ENCODE measurements at regions not wholly inside any gene's neighbourhood (a gene's known extent, or its start where the extent isn't known, plus 50 kb on each side); places are given as distances from the start of the nearest gene placed in this dataset.

DNA sequence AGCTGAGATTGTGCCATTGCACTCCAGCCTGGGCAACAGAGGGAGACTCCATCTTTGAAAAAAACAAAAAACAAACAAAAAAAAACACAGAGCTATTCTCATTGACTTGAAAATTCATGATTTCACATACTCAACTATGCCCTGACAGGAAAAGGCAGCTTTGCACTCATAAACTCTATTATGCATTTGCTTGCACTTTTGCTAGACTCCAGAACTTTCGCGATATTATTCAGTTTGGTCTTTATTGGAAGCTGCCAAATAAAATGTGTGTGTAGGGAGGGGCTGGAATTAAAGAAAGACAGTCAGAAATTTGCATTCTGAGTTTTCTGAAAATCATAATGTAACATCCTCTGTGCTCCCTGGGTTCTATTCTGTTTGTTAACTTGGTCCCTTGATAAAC is 635.1 kb upstream of the KLF12 start:
- ChIA-PET CTCF (interaction anchor here (1.3 kb wide), 1 partner anchor 450 kb away, joined by 5 read pairs; no protein-coding TSS in a partner anchor), POLR2A (interaction anchor here (0.7 kb wide), 1 partner anchor 145 kb away, joined by 4 read pairs; no protein-coding TSS in a partner anchor)
- intact Hi-C loops (cut with micrococcal nuclease): no loop called here
- H3K9me3 Mint-ChIP-seq: no peaks in the 10 kb centered on the region
- H3K4me1 Mint-ChIP-seq (ENCODE audit: low read depth): no peaks in the 10 kb centered on the region
- no peak overlapping the region for H3K27ac Mint-ChIP-seq
- H3K27me3 Mint-ChIP-seq: no peaks in the 10 kb centered on the region
- no peaks in the 10 kb centered on the region for H3K36me3 Mint-ChIP-seq
- no peak for DNase-seq
- no peak overlapping the region for H3K4me3 Mint-ChIP-seq

DNA sequence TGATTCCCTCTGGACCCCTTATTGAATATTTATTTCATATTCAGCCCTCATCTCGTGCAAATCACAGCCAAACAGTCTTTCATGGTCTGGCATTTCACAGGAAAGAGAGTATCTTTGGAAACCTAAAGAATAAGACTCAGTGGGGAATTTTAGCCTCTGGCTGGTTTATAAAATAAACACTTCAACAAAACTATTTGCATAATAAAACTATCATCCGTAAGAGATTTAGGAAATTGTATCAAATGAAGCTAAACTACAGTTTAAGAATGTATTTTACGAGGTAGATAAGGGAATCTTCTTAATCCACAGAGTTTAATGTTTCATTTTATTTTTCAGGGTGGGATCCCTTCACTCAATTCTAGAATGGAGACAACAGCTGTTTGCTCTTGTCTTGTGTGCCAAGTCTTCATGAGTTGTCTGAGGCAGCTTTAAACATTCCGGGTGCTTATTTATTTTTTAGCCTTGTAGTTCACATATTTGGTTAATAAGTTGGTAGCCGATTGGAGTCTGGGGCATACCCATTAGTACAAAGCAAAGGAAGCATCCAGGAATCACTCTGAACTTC is 634.4 kb upstream of the KLF12 start:
- Mint-ChIP-seq H3K9me3 (no peaks in the 10 kb centered on the region), H3K36me3 (no peaks in the 10 kb centered on the region), H3K27me3 (no peaks in the 10 kb centered on the region), H3K27ac (no peak overlapping the region), H3K4me3 (no peak overlapping the region), H3K4me1 (ENCODE audit: low read depth) (no peaks in the 10 kb centered on the region)
- intact Hi-C loops (cut with micrococcal nuclease): no loop called here
- no peak for DNase-seq
- POLR2A ChIA-PET: no interaction called here
- CTCF ChIA-PET: interaction anchor here (1.3 kb wide), 1 partner anchor 451 kb away, joined by 5 read pairs; no protein-coding TSS in a partner anchor

DNA sequence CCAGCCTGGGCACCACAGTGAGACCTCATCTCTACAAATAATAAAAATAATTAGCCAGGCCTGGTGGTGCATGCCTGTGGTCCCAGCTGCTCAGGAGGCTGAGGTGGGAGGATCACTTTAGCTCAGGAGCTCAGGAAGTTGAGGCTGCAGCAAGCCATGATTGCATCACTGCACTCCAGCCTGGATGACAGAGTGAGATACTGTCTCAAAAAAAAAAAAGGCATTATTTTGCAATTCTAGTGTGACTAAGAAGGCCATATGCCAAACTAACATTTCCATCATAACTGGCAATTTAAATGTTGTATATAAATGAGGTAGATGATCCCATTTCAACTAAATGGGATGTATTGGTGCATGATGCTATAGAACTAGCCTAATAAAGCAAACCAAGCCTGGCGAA is 632.8 kb upstream of the KLF12 start:
- POLR2A ChIA-PET: no interaction called here
- no peak overlapping the region for H3K4me3 Mint-ChIP-seq

DNA sequence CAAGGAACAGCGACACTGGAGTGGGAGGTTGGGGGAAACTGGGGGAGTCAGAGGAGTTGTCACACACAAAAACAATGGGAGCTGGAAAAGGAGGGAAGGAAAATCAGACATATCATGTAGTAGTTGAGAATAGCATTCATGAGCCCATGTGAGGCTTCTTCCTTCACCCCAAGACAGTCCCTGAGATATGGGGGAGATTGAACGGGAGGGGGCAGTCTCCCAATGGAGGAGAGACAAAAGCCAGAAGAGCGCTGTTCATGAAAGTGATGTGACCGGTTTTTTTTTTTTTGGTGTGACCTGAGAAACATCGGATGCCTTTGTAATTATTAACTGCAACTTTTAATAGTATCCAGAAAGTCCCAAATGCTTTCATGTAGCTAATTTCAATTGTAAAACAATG is 631.8 kb upstream of the KLF12 start:
- Mint-ChIP-seq H3K36me3 (no peaks in the 10 kb centered on the region), H3K27me3 (no peaks in the 10 kb centered on the region), H3K4me1 (ENCODE audit: low read depth) (no peaks in the 10 kb centered on the region), H3K27ac (no peak overlapping the region), H3K4me3 (no peak overlapping the region), H3K9me3 (no peaks in the 10 kb centered on the region)
- ChIA-PET CTCF (no interaction called here), POLR2A (interaction anchor here (0.6 kb wide), 1 partner anchor 10 kb away, joined by 3 read pairs; no protein-coding TSS in a partner anchor)
- no peak for DNase-seq
- intact Hi-C loops (cut with micrococcal nuclease): no loop called here

More for the DNA sequence above, 632.8 kb upstream of the KLF12 start:
- intact Hi-C loops (cut with micrococcal nuclease): no loop called here
- Mint-ChIP-seq H3K27me3 (no peaks in the 10 kb centered on the region), H3K27ac (no peak overlapping the region), H3K36me3 (no peaks in the 10 kb centered on the region), H3K4me1 (ENCODE audit: low read depth) (no peaks in the 10 kb centered on the region), H3K9me3 (no peaks in the 10 kb centered on the region)
- DNase-seq: no peak
- CTCF ChIA-PET: no interaction called here

DNA sequence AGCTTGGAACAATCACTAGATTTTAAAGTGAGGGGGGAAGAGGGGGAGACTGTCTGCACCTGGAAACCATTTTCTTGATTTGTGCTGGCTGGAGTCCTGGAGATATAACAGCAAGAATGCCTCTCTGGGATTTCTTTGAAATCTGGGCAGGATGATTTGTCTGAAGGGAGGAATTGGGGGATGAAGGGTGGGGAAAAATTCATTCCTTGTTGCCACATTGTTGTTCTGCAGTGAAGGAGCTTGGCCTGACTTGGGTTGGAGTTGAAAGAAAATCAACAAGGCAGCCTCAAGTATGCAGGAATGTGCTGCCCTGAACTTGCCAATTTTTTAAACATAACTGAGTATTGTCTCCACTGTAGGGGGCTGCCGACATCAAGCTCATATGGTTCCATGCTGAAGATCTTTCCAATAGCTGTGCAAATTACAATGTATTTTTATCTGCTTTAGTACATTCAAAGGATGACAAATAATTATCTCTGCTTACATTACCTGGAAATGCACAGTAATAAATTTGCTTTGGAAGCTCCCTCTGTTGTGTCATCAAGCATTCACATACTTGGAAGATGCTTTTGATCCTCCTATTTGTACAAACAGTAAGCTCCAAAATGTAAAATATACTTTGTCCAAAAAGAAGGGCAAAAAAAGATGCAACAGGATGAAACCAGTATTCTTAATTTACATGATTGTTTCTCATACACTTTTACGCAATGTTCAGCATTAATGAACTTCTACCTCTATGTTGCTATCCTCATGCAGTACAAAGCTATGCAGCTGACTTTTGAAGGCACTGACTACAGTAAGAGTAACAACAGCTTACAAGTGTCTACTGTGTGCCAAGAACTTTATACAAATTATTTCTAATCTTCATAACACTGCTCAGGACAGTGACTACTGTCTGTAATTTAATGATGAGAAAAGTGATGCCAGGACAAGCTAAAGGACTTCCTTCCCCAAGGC is 627.9 kb upstream of the KLF12 start:
- Mint-ChIP-seq H3K9me3 (no peaks in the 10 kb centered on the region), H3K27ac (no peak overlapping the region), H3K4me3 (no peak overlapping the region)

DNA sequence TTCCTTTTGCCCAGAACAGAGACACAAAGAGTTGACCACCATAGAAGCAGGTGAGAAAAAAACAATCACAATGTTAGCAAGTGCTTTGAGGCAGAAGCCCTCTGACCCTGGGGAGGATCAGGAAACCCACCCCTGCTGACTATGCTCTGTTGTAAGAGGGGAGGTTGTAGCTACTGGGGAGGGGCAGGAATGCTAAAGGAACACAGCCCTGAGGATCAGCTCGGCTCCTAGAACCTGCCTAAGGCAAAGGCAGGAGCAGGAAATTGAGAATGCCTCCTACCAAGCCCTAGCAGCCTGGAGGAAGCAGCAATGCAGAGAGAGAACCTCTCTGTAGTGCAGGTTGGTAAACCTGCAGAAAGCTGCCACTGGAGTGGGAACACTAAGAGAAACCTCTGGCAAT is 624.0 kb upstream of the KLF12 start:
- no peaks in the 10 kb centered on the region for H3K4me1 Mint-ChIP-seq (ENCODE audit: low read depth)
- H3K36me3 Mint-ChIP-seq: no peaks in the 10 kb centered on the region
- DNase-seq: no peak
- no peaks in the 10 kb centered on the region for H3K27me3 Mint-ChIP-seq
- H3K27ac Mint-ChIP-seq: no peak overlapping the region
- H3K4me3 Mint-ChIP-seq: no peak overlapping the region
- POLR2A ChIA-PET: no interaction called here
- intact Hi-C loops (cut with micrococcal nuclease): no loop called here
- CTCF ChIA-PET: no interaction called here
- no peaks in the 10 kb centered on the region for H3K9me3 Mint-ChIP-seq

More for the DNA sequence above, 627.9 kb upstream of the KLF12 start:
- intact Hi-C loops (cut with micrococcal nuclease): no loop called here
- Mint-ChIP-seq H3K4me1 (ENCODE audit: low read depth) (no peaks in the 10 kb centered on the region), H3K36me3 (no peaks in the 10 kb centered on the region), H3K27me3 (no peaks in the 10 kb centered on the region)
- CTCF ChIA-PET: no interaction called here
- POLR2A ChIA-PET: no interaction called here
- no peak for DNase-seq

DNA sequence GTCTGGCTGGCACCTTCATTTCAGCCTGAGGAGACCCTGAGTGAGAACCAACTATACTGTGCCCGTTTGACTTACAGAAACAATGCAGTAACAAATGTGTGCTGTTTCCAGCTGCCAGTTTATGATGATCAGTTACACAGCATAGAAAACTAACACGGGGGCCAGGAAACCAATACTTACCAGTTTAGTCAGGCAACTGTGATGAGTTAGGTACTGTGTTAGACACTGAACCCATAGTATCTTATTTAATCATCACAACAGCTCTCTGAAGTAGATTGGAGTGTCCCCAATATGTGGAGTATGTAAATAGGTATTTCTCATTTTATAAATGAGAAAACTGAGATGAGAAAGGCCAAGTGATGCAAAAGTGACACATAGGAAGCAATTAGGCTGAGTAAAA is 620.9 kb upstream of the KLF12 start:
- H3K9me3 Mint-ChIP-seq: no peaks in the 10 kb centered on the region
- DNase-seq: no peak
- CTCF ChIA-PET: no interaction called here

DNA sequence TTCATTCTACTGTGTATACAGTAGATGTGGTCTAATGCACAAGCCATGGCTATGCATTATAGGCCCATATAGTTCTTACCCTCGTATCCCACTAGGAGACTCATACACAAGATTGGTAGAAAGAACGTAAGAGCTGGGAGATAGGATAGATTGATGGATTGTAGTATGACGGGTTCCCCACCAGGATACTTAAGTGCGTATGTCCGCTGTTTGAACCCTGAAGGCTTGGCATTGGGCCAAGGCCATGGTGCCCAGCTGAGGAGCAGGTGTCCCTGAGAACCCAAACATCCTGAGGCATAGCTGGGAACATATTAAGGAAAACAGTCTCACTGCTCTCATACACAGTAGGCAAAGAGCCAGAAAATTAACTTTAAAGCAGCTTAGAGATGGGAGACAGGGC is 617.5 kb upstream of the KLF12 start:
- no peak for DNase-seq
- POLR2A ChIA-PET: no interaction called here
- Mint-ChIP-seq H3K4me1 (ENCODE audit: low read depth) (no peaks in the 10 kb centered on the region), H3K27me3 (no peaks in the 10 kb centered on the region), H3K9me3 (no peaks in the 10 kb centered on the region), H3K4me3 (no peak overlapping the region), H3K27ac (no peak overlapping the region), H3K36me3 (no peaks in the 10 kb centered on the region)
- intact Hi-C loops (cut with micrococcal nuclease): no loop called here
- CTCF ChIA-PET: no interaction called here

More for the DNA sequence above, 620.9 kb upstream of the KLF12 start:
- no peaks in the 10 kb centered on the region for H3K4me1 Mint-ChIP-seq (ENCODE audit: low read depth)
- no peaks in the 10 kb centered on the region for H3K27me3 Mint-ChIP-seq
- H3K27ac Mint-ChIP-seq: no peak overlapping the region
- intact Hi-C loops (cut with micrococcal nuclease): no loop called here
- H3K4me3 Mint-ChIP-seq: no peak overlapping the region
- POLR2A ChIA-PET: no interaction called here
- H3K36me3 Mint-ChIP-seq: no peaks in the 10 kb centered on the region

DNA sequence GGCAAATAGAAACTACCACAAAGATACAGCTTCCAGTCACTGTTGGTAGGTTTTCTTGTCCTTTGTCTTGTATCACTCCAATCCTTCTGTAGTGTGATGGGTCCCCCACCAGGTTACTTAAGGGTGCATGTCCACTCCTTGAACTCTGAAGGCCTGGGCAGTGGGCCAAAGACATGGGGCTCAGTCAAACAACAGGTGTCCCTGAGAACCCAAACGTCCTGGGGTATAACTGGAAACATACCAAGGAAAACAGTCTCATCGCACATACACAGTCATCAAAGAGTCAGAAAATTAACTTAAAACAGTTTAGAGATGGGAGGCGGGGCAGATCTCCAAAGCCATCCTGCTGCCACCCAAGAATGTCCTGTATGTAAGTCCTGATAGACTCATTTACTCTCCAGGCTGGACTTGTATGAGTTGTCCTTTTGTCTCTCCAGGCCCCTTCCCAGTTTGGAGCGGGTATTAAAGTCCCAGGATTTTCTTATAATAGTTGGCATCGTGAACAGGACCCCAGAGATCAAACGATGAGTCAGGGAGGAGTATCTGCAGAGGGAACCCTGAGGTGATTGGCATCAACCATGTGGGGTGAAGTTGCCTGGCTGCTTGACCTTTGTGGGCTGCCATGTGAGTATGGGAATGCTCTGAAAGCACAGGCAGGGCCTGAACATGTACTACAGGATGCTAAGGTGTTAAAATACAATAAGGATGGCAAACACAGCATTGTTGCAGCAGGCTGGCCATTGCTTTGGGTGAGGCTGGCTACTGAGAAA is 613.2 kb upstream of the KLF12 start:
- ChIA-PET CTCF (no interaction called here), POLR2A (no interaction called here)
- intact Hi-C loops (cut with micrococcal nuclease): no loop called here
- Mint-ChIP-seq H3K36me3 (no peaks in the 10 kb centered on the region), H3K27ac (no peak overlapping the region), H3K4me3 (no peak overlapping the region), H3K27me3 (no peaks in the 10 kb centered on the region), H3K9me3 (no peaks in the 10 kb centered on the region), H3K4me1 (ENCODE audit: low read depth) (no peaks in the 10 kb centered on the region)
- no peak for DNase-seq

DNA sequence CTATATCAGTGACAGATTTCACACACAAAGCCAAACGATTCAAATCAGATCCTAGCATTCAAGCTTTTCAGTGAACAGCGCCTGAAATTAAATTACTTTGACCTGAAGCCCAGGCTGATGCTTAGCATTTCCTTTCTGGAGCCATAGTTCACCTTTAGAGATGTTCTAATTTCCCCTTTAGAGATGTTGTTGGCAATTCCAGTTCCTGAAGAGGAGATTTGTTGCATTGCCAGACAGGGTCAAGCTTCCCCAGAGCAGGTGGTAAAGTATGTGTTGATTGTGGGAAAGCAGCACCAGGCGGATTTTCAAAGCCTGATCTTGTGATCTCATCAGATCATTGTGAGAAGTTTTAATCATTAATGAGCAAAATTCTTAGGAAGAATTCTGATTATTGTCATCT is 609.8 kb upstream of the KLF12 start:
- no peak for DNase-seq
- Mint-ChIP-seq H3K4me3 (no peak overlapping the region), H3K9me3 (no peaks in the 10 kb centered on the region), H3K4me1 (ENCODE audit: low read depth) (no peaks in the 10 kb centered on the region), H3K27ac (no peak overlapping the region), H3K27me3 (no peaks in the 10 kb centered on the region), H3K36me3 (no peaks in the 10 kb centered on the region)
- CTCF ChIA-PET: no interaction called here
- POLR2A ChIA-PET: no interaction called here
- intact Hi-C loops (cut with micrococcal nuclease): no loop called here

DNA sequence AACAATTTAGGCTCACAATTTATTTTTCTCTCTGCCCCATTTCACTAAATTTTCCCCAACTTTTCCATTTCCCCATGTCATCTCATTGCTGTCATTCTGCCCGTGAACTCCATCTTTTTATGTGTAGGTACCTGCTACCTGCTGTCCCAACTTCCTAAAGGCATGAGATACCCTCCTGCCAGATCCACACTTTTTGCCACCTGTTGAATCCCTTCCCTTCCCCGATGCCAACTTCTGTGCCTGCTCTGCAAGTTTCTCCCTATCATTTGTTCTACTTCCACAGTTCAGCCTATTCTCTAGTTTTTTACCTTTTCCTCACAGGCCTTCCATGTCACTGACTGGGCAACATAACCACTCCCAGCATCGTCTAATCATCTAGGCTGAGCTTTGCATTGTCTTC is 607.5 kb upstream of the KLF12 start:
- no peak overlapping the region for H3K4me3 Mint-ChIP-seq
- DNase-seq: no peak
- ChIA-PET CTCF (no interaction called here), POLR2A (no interaction called here)
- H3K36me3 Mint-ChIP-seq: no peaks in the 10 kb centered on the region
- no peaks in the 10 kb centered on the region for H3K27me3 Mint-ChIP-seq
- intact Hi-C loops (cut with micrococcal nuclease): no loop called here
- H3K9me3 Mint-ChIP-seq: no peaks in the 10 kb centered on the region
- no peak overlapping the region for H3K27ac Mint-ChIP-seq
- H3K4me1 Mint-ChIP-seq (ENCODE audit: low read depth): no peaks in the 10 kb centered on the region

DNA sequence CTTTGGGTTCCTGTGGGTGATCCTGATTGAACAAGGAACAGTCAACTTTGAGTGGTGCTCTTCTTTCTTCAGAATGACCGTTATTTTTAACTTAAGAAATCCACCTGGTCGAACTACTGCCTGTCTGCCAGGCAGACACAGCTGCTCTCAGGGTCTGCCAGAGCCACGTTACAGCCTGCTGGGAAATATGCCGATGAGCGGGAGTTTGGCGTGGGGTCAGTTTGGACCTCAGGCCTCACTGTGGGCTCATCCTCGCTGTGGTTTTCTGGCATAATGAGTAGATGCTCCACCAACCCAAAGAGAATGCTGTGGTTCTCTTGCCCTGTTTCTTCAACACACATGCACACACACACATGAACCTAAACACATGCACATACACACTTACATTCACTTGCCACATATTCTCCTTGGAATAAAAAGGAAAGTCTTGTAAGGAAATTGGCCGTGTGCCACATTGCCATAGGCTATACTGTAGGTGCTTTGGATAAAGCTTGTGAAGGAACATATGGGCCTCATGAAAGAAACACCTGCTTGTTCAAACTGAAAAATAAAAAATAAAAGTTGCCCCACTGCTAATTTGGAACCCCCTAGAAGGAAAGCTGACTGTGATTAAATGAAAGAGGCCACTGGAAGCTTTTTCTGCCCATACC is 598.7 kb upstream of the KLF12 start:
- ChIA-PET CTCF (no interaction called here), POLR2A (no interaction called here)
- intact Hi-C loops (cut with micrococcal nuclease): no loop called here
- no peak overlapping the region for H3K27ac Mint-ChIP-seq
- H3K4me3 Mint-ChIP-seq: no peak overlapping the region
- no peaks in the 10 kb centered on the region for H3K27me3 Mint-ChIP-seq
- no peak for DNase-seq
- H3K36me3 Mint-ChIP-seq: no peaks in the 10 kb centered on the region
- no peaks in the 10 kb centered on the region for H3K9me3 Mint-ChIP-seq
- H3K4me1 Mint-ChIP-seq (ENCODE audit: low read depth): no peaks in the 10 kb centered on the region
